SK-N-SH treated with all-trans-retinoic acid at 6 μM for 48 hours (cell line): ENCODE measurements at regions not wholly inside any gene's neighbourhood (a gene's known extent, or its start where the extent isn't known, plus 50 kb on each side); places are given as distances from the start of the nearest gene placed in this dataset.

Source experiments
- ATAC-seq: fragments of 200-7000 bp; cut with Tn5 transposase; 3 replicates; pipeline ENCODE4 v1.9.1; 2020; ENCODE audit warnings: mild to moderate bottlenecking, moderate library complexity
- ARNTL ChIP-seq: fragments of 450-650 bp; formaldehyde crosslinking; IDR thresholded peaks from 2 replicates; pipeline ENCODE4 v1.5.0; 2020; ENCODE audit warnings: low read depth, mild to moderate bottlenecking, moderate library complexity, borderline replicate concordance
- BACH2 ChIP-seq: fragments of 250-450 bp; sonication (Bioruptor Pico); IDR thresholded peaks from 2 replicates; pipeline ENCODE4 v1.9.0; 2021; ENCODE audit warnings: mild to moderate bottlenecking, borderline replicate concordance
- CSDC2 ChIP-seq: fragments of 250-450 bp; sonication (Bioruptor Pico); IDR thresholded peaks from 2 replicates; pipeline ENCODE4 v1.5.0; 2020; ENCODE audit warnings: mild to moderate bottlenecking, moderate library complexity
- ESRRG ChIP-seq: fragments of 250-450 bp; sonication (Bioruptor Pico); IDR thresholded peaks from 2 replicates; pipeline ENCODE4 v1.6.1; 2021; ENCODE audit warnings: mild to moderate bottlenecking
- GLIS3 ChIP-seq: fragments of 250-450 bp; sonication (Bioruptor Pico); IDR thresholded peaks from 2 replicates; pipeline ENCODE4 v1.5.0; 2020; ENCODE audit warnings: mild to moderate bottlenecking, moderate library complexity
- ISL1 ChIP-seq: fragments of 250-450 bp; sonication (Bioruptor Pico); IDR thresholded peaks from 2 replicates; pipeline ENCODE4 v2.1.2; 2022; ENCODE audit warnings: mild to moderate bottlenecking, moderate library complexity
- OSR1 ChIP-seq: fragments of 250-450 bp; sonication (Bioruptor Pico); IDR thresholded peaks from 2 replicates; pipeline ENCODE4 v1.8.0; 2022; ENCODE audit warnings: moderate library complexity, mild to moderate bottlenecking, inconsistent platforms
- PPARA ChIP-seq: fragments of 250-450 bp; sonication (Bioruptor Pico); IDR thresholded peaks from 2 replicates; pipeline ENCODE4 v1.5.0; 2020; ENCODE audit warnings: mild to moderate bottlenecking, borderline replicate concordance
- RARB ChIP-seq: fragments of 250-450 bp; sonication (Bioruptor Pico); IDR thresholded peaks from 2 replicates; pipeline ENCODE4 v1.8.0; 2021; ENCODE audit warnings: mild to moderate bottlenecking, moderate library complexity
- SNAI2 ChIP-seq: fragments of 250-450 bp; sonication (Bioruptor Pico); IDR thresholded peaks from 2 replicates; pipeline ENCODE4 v1.5.0; 2020; ENCODE audit warnings: mild to moderate bottlenecking, moderate library complexity
- TCF4 ChIP-seq: fragments of 250-450 bp; sonication (Bioruptor Pico); IDR thresholded peaks from 2 replicates; pipeline ENCODE4 v1.8.0; 2021; ENCODE audit warnings: mild to moderate bottlenecking, moderate library complexity, borderline replicate concordance
- TOX ChIP-seq: fragments of 250-450 bp; sonication (Bioruptor Pico); IDR thresholded peaks from 2 replicates; pipeline ENCODE4 v1.8.0; 2021; ENCODE audit warnings: mild to moderate bottlenecking, moderate library complexity, borderline replicate concordance
- ZC3H10 ChIP-seq: fragments of 250-450 bp; sonication (Bioruptor Pico); IDR thresholded peaks from 2 replicates; pipeline ENCODE4 v1.5.1; 2021; ENCODE audit warnings: mild to moderate bottlenecking, moderate library complexity
- ZFP3 ChIP-seq: fragments of 250-450 bp; sonication (Bioruptor Pico); IDR thresholded peaks from 2 replicates; pipeline ENCODE4 v1.5.0; 2020; ENCODE audit warnings: mild to moderate bottlenecking, moderate library complexity
- ZFP30 ChIP-seq: fragments of 450-650 bp; formaldehyde crosslinking; IDR thresholded peaks from 2 replicates; pipeline ENCODE4 v1.5.0; 2022; ENCODE audit warnings: mild to moderate bottlenecking, moderate library complexity
- ZNF565 ChIP-seq: fragments of 450-650 bp; formaldehyde crosslinking; conservative IDR thresholded peaks from 2 replicates; pipeline ENCODE4 v1.5.0; 2020; ENCODE audit warnings: low read depth, mild to moderate bottlenecking, moderate library complexity
- ZNF70 ChIP-seq: fragments of 450-650 bp; formaldehyde crosslinking; IDR thresholded peaks from 2 replicates; pipeline ENCODE4 v1.5.0; 2020; ENCODE audit warnings: mild to moderate bottlenecking, moderate library complexity
- ZNF8 ChIP-seq: fragments of 450-650 bp; formaldehyde crosslinking; IDR thresholded peaks from 2 replicates; pipeline ENCODE4 v1.5.0; 2020; ENCODE audit warnings: mild to moderate bottlenecking, moderate library complexity
- TF ChIP-seq, protein P1 (sequence below): fragments of 250-450 bp; sonication (Bioruptor Pico); IDR thresholded peaks from 2 replicates; pipeline ENCODE4 v1.5.1; 2020; ENCODE audit warnings: low read depth, mild to moderate bottlenecking, moderate library complexity
- TF ChIP-seq, protein P2 (sequence below): fragments of 250-450 bp; sonication (Bioruptor Pico); IDR thresholded peaks from 2 replicates; pipeline ENCODE4 v1.5.0; 2020; ENCODE audit warnings: mild to moderate bottlenecking, moderate library complexity
- TF ChIP-seq, protein P3 (sequence below): fragments of 250-450 bp; sonication (Bioruptor Pico); IDR thresholded peaks from 2 replicates; pipeline ENCODE4 v1.5.1; 2021; ENCODE audit warnings: mild to moderate bottlenecking, moderate library complexity
- TF ChIP-seq, protein P4 (sequence below): fragments of 250-450 bp; sonication (Bioruptor Pico); IDR thresholded peaks from 2 replicates; pipeline ENCODE4 v1.8.0; 2021; ENCODE audit warnings: low read depth, mild to moderate bottlenecking, moderate library complexity, borderline replicate concordance
- TF ChIP-seq, protein P5 (sequence below): fragments of 250-450 bp; sonication (Bioruptor Pico); IDR thresholded peaks from 2 replicates; pipeline ENCODE4 v1.8.0; 2020; ENCODE audit warnings: mild to moderate bottlenecking, moderate library complexity, borderline replicate concordance

DNA sequence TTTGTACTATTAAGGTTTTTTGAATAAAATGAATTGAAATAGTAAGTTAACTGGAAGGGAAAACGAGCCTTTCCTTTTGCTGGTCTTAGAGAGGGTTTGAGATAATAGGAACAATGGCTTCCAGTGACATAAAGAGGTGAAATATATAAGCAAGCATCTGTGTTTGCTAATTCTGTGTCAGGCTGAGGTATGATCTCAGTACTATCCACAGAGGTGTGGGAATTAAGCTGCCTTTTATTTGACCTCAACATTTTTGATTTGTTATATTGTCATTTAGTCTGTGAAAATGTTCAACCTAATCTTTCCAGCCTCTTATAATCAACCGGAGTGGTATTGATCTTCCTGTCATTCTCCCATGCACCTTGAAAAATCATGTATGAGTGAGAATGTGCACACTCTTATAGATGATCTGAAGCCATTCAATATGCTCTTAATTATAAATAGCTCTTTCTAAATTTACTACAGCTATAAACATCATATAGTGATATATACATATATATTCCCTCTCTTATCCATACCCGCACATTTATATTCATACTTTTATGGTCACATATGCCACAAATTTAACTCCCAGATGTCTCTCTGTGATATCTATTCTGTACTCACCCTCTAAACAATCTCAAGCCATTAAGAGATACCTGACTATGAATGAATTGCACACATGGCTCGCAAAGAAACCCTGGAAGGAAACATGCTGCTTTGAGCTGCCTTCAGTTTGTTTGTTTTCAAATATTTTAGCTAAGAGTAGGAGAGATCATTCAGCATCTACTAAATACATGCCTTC, 754.7 kb upstream of the NRSN1 start:
- no peak for ATAC-seq
- TF ChIP-seq TOX (CRISPR knock-in tag): no peak
- TF ChIP-seq ZNF70 (CRISPR knock-in tag): no peak
- no peak for TF ChIP-seq PPARA (CRISPR knock-in tag)
- no peak for TF ChIP-seq GLIS3 (CRISPR knock-in tag)
- no peak for TF ChIP-seq ZFP30 (CRISPR knock-in tag)
- TF ChIP-seq, protein P1, sequence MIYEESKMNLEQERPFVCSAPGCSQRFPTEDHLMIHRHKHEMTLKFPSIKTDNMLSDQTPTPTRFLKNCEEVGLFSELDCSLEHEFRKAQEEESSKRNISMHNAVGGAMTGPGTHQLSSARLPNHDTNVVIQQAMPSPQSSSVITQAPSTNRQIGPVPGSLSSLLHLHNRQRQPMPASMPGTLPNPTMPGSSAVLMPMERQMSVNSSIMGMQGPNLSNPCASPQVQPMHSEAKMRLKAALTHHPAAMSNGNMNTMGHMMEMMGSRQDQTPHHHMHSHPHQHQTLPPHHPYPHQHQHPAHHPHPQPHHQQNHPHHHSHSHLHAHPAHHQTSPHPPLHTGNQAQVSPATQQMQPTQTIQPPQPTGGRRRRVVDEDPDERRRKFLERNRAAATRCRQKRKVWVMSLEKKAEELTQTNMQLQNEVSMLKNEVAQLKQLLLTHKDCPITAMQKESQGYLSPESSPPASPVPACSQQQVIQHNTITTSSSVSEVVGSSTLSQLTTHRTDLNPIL (CRISPR knock-in tag): no peak
- TF ChIP-seq, protein P2, sequence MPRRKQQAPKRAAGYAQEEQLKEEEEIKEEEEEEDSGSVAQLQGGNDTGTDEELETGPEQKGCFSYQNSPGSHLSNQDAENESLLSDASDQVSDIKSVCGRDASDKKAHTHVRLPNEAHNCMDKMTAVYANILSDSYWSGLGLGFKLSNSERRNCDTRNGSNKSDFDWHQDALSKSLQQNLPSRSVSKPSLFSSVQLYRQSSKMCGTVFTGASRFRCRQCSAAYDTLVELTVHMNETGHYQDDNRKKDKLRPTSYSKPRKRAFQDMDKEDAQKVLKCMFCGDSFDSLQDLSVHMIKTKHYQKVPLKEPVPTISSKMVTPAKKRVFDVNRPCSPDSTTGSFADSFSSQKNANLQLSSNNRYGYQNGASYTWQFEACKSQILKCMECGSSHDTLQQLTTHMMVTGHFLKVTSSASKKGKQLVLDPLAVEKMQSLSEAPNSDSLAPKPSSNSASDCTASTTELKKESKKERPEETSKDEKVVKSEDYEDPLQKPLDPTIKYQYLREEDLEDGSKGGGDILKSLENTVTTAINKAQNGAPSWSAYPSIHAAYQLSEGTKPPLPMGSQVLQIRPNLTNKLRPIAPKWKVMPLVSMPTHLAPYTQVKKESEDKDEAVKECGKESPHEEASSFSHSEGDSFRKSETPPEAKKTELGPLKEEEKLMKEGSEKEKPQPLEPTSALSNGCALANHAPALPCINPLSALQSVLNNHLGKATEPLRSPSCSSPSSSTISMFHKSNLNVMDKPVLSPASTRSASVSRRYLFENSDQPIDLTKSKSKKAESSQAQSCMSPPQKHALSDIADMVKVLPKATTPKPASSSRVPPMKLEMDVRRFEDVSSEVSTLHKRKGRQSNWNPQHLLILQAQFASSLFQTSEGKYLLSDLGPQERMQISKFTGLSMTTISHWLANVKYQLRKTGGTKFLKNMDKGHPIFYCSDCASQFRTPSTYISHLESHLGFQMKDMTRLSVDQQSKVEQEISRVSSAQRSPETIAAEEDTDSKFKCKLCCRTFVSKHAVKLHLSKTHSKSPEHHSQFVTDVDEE (CRISPR knock-in tag): no peak
- TF ChIP-seq ZFP3 (CRISPR knock-in tag): no peak
- TF ChIP-seq, protein P3, sequence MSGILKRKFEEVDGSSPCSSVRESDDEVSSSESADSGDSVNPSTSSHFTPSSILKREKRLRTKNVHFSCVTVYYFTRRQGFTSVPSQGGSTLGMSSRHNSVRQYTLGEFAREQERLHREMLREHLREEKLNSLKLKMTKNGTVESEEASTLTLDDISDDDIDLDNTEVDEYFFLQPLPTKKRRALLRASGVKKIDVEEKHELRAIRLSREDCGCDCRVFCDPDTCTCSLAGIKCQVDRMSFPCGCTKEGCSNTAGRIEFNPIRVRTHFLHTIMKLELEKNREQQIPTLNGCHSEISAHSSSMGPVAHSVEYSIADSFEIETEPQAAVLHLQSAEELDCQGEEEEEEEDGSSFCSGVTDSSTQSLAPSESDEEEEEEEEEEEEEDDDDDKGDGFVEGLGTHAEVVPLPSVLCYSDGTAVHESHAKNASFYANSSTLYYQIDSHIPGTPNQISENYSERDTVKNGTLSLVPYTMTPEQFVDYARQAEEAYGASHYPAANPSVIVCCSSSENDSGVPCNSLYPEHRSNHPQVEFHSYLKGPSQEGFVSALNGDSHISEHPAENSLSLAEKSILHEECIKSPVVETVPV (CRISPR knock-in tag): no peak
- no peak for TF ChIP-seq SNAI2
- TF ChIP-seq ZC3H10: no peak
- TF ChIP-seq CSDC2: no peak
- TF ChIP-seq BACH2 (CRISPR knock-in tag): no peak
- TF ChIP-seq, protein P4, sequence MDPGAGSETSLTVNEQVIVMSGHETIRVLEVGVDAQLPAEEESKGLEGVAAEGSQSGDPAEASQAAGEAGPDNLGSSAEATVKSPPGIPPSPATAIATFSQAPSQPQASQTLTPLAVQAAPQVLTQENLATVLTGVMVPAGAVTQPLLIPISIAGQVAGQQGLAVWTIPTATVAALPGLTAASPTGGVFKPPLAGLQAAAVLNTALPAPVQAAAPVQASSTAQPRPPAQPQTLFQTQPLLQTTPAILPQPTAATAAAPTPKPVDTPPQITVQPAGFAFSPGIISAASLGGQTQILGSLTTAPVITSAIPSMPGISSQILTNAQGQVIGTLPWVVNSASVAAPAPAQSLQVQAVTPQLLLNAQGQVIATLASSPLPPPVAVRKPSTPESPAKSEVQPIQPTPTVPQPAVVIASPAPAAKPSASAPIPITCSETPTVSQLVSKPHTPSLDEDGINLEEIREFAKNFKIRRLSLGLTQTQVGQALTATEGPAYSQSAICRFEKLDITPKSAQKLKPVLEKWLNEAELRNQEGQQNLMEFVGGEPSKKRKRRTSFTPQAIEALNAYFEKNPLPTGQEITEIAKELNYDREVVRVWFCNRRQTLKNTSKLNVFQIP: no peak
- TF ChIP-seq ISL1 (CRISPR knock-in tag): no peak
- TF ChIP-seq ZNF8 (CRISPR knock-in tag): no peak
- TF ChIP-seq TCF4 (CRISPR knock-in tag): no peak
- no peak for TF ChIP-seq ESRRG

DNA sequence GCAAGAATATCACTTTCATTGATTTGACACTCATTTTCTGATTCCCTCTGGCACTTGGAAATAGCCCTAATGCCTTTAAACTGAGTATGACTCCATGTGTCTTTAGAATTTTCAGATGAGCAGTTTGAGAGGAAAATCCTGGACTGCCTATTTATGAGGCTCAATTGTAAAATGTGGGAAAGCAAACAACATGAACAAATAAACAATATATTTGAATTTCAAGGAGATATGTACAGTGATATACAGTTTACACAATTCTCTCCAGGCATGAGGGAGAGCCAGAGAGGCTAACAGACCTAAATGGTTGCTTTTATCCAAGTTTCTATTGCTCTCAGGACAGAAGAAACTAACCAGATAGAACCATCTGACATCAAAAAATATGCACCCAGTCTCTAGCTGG, 748.2 kb upstream of the NRSN1 start:
- ATAC-seq: no peak
- TF ChIP-seq, protein P4: no peak
- TF ChIP-seq GLIS3 (CRISPR knock-in tag): no peak
- no peak for TF ChIP-seq SNAI2
- no peak for TF ChIP-seq ZNF565 (CRISPR knock-in tag)
- TF ChIP-seq, protein P3 (CRISPR knock-in tag): no peak
- TF ChIP-seq, protein P5, sequence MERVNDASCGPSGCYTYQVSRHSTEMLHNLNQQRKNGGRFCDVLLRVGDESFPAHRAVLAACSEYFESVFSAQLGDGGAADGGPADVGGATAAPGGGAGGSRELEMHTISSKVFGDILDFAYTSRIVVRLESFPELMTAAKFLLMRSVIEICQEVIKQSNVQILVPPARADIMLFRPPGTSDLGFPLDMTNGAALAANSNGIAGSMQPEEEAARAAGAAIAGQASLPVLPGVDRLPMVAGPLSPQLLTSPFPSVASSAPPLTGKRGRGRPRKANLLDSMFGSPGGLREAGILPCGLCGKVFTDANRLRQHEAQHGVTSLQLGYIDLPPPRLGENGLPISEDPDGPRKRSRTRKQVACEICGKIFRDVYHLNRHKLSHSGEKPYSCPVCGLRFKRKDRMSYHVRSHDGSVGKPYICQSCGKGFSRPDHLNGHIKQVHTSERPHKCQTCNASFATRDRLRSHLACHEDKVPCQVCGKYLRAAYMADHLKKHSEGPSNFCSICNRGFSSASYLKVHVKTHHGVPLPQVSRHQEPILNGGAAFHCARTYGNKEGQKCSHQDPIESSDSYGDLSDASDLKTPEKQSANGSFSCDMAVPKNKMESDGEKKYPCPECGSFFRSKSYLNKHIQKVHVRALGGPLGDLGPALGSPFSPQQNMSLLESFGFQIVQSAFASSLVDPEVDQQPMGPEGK (CRISPR knock-in tag): no peak
- TF ChIP-seq TCF4 (CRISPR knock-in tag): no peak
- TF ChIP-seq TOX (CRISPR knock-in tag): no peak
- no peak for TF ChIP-seq RARB (CRISPR knock-in tag)
- no peak for TF ChIP-seq CSDC2
- no peak for TF ChIP-seq ISL1 (CRISPR knock-in tag)
- no peak for TF ChIP-seq OSR1 (CRISPR knock-in tag)
- no peak for TF ChIP-seq ZNF70 (CRISPR knock-in tag)
- TF ChIP-seq ZNF8 (CRISPR knock-in tag): no peak
- TF ChIP-seq BACH2 (CRISPR knock-in tag): no peak
- TF ChIP-seq, protein P1 (CRISPR knock-in tag): no peak
- TF ChIP-seq ZFP3 (CRISPR knock-in tag): no peak
- no peak for TF ChIP-seq ARNTL
